Mucosa of descending colon (tissue), 3 donors: ENCODE measurements at regions not wholly inside any gene's neighbourhood (a gene's known extent, or its start where the extent isn't known, plus 50 kb on each side); places are given as distances from the start of the nearest gene placed in this dataset.
A peak's percentile ranks its signal among the peaks of the same experiment; 100 is the strongest.

Experiments used
- ATAC-seq: fragments of 200-7000 bp; cut with Tn5 transposase; one replicate; pipeline ENCODE4 v1.9.1; 2020; ENCODE audit warnings: mild to moderate bottlenecking, moderate library complexity
- DNase-seq, 3 donors: peaks; one replicate each; pipeline ENCODE4 v3.0.0-alpha.2; 2020
- H3K36me3 ChIP-seq: fragments of 200-600 bp; one replicate; pipeline ENCODE4 v1.8.0; 2021; ENCODE audit warnings: low read depth, mild to moderate bottlenecking
- H3K4me1 ChIP-seq: fragments of 200-600 bp; one replicate; pipeline ENCODE4 v1.8.0; 2021; ENCODE audit warnings: low read depth, mild to moderate bottlenecking
- H3K4me3 ChIP-seq: fragments of 200-600 bp; one replicate; pipeline ENCODE4 v1.8.0; 2021; ENCODE audit warnings: mild to moderate bottlenecking
- H3K9me3 ChIP-seq: fragments of 200-600 bp; one replicate; pipeline ENCODE4 v1.8.0; 2021; ENCODE audit warnings: mild to moderate bottlenecking
- intact Hi-C, 2 donors: fragments of 100-400 bp; cut with DNase I in 1 of 2; cut with micrococcal nuclease in 1 of 2; formaldehyde crosslinking; loops; one replicate each; pipeline versions ENCODE4 v1.11.0 to v1.11.1; 2022; cut with DNase I, micrococcal nuclease
- TF ChIP-seq, protein P1 (sequence below): fragments of 200-600 bp; IDR thresholded peaks from one replicate; pipeline ENCODE4 v1.8.0; 2022; ENCODE audit warnings: antibody characterized with exemption, mild to moderate bottlenecking
- donor health status: DM: no; HTN: no; CAD: no; lungs with moderate emphysema.
- donor health status: DM: no; HTN: no; CAD: no.
- donor health status: DM: no; HTN: yes; CAD: no.

GRCh38 chr14:73774671-73775070, 60.5 kb upstream of the PNMA1 start:
- peak in 1 of 3 donors; percentile 31 for DNase-seq
- Histone ChIP-seq H3K36me3 (no peaks in the 10 kb centered on the region), H3K4me3 (no peak overlapping the region), H3K9me3 (no peaks in the 10 kb centered on the region), H3K4me1 (peaks cover 57% of the 10 kb centered on the region)
- ATAC-seq: no peak
- TF ChIP-seq, protein P1, sequence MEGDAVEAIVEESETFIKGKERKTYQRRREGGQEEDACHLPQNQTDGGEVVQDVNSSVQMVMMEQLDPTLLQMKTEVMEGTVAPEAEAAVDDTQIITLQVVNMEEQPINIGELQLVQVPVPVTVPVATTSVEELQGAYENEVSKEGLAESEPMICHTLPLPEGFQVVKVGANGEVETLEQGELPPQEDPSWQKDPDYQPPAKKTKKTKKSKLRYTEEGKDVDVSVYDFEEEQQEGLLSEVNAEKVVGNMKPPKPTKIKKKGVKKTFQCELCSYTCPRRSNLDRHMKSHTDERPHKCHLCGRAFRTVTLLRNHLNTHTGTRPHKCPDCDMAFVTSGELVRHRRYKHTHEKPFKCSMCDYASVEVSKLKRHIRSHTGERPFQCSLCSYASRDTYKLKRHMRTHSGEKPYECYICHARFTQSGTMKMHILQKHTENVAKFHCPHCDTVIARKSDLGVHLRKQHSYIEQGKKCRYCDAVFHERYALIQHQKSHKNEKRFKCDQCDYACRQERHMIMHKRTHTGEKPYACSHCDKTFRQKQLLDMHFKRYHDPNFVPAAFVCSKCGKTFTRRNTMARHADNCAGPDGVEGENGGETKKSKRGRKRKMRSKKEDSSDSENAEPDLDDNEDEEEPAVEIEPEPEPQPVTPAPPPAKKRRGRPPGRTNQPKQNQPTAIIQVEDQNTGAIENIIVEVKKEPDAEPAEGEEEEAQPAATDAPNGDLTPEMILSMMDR: no peak
- intact Hi-C loops: no loop called here

DNA sequence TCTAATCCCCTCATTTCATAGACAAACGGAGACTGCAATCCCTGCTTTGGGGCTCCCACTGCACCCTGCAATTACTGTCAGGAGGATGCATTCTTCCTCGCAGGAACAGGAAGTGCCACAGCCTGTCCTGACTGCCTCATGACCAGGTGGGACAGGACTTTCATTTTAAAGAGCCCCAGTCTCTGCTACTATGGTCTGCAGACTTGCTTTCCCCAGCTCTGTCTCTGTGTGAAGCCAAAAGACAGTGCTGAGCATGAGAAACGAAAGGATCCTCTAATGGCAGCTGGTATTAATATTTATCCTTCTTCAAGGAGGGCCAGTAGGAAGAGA, 60.0 kb upstream of the PNMA1 start:
- no peaks in the 10 kb centered on the region for H3K9me3 ChIP-seq
- intact Hi-C loops: no loop called here
- H3K36me3 ChIP-seq: no peaks in the 10 kb centered on the region
- ATAC-seq: no peak
- TF ChIP-seq, protein P1: no peak
- H3K4me1 ChIP-seq: peaks cover 56% of the 10 kb centered on the region
- H3K4me3 ChIP-seq: no peak overlapping the region
- DNase-seq: no peak

GRCh38 chr14:73773441-73774240, 59.5 kb upstream of the PNMA1 start:
- Histone ChIP-seq H3K36me3 (no peaks in the 10 kb centered on the region), H3K4me1 (peaks cover 58% of the 10 kb centered on the region), H3K4me3 (no peak overlapping the region), H3K9me3 (no peaks in the 10 kb centered on the region)
- TF ChIP-seq, protein P1: no peak
- DNase-seq (peak in 1 of 3 donors; percentile 25), ATAC-seq (no peak)
- intact Hi-C loops: no loop called here

GRCh38 chr14:73771848-73772638, 57.9 kb upstream of the PNMA1 start:
- ATAC-seq (peak; percentile 89), DNase-seq (peak; percentile 75 to 90 (median 83))
- no peaks in the 10 kb centered on the region for H3K9me3 ChIP-seq
- no peaks in the 10 kb centered on the region for H3K36me3 ChIP-seq
- intact Hi-C loops: no loop called here
- TF ChIP-seq, protein P1: no peak
- no peak overlapping the region for H3K4me3 ChIP-seq
- H3K4me1 ChIP-seq: peaks cover 69% of the 10 kb centered on the region

DNA sequence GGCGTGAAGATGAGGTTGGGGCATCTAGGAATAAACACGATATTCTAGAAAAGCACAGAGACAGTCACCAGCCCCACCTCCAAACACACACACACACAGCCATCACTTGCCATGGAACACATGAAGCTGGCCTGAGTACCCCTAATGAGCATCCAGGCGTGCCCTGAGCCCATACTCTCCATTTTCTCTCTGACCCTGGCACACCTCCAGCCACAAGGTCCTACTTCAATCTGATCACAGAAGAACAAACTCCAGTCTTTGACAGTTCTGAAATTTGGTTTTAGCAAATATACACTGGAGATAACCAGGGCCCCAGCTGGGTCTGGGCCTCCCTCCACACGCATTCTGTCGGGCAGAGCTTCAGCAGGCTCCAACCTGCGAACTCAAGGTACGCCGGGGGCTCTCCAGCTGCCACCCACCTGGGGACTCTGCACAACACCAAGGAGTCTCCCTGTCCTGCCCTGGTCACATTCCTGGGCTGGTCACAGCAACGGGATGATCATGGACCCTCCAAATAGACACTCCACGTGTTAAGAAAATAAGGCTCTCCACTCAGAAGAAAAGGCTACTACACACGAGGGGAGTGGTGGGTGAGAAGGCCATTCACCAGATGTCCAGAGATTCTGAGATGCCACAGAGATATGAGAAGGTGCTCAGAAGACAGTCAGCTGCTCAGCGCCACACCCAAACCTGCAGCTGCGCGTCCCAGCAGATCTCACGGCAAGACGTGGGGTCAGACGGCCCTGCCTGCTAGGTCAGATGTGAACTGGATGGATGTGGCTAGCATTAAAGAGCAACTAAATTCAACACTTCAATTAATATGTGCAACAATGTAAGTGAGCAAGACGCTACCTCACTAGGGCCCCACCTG, 57.0 kb upstream of the PNMA1 start:
- TF ChIP-seq, protein P1: no peak
- Histone ChIP-seq H3K36me3 (no peaks in the 10 kb centered on the region), H3K4me3 (no peak overlapping the region), H3K9me3 (no peaks in the 10 kb centered on the region), H3K4me1 (peaks cover 73% of the 10 kb centered on the region)
- intact Hi-C loops: no loop called here
- DNase-seq (peak; percentile 58 to 72 (median 70)), ATAC-seq (peak; percentile 60)
